HG03039 (cell line): ENCODE measurements at regions not wholly inside any gene's neighbourhood (a gene's known extent, or its start where the extent isn't known, plus 50 kb on each side); places are given as distances from the start of the nearest gene placed in this dataset.

Experiments
- ATAC-seq: cut with Tn5 transposase; IDR thresholded peaks from one replicate; pipeline ENCODE4 v1.9.1; 2021; ENCODE audit warnings: mild to moderate bottlenecking, moderate library complexity; ENCODE audit not compliant: unreplicated experiment

GRCh38 chr4:111537871-111538270, 607.4 kb upstream of the FAM241A start:
- no peak for ATAC-seq

- ATAC-seq = no peak
These were observed 604.6 kb upstream of the FAM241A start for GRCh38 chr4:111540671-111541070.

GRCh38 chr4:111542056-111542455, 603.2 kb upstream of the FAM241A start:
- no peak for ATAC-seq

GRCh38 chr4:111546881-111547280, 598.4 kb upstream of the FAM241A start:
- ATAC-seq = no peak

DNA sequence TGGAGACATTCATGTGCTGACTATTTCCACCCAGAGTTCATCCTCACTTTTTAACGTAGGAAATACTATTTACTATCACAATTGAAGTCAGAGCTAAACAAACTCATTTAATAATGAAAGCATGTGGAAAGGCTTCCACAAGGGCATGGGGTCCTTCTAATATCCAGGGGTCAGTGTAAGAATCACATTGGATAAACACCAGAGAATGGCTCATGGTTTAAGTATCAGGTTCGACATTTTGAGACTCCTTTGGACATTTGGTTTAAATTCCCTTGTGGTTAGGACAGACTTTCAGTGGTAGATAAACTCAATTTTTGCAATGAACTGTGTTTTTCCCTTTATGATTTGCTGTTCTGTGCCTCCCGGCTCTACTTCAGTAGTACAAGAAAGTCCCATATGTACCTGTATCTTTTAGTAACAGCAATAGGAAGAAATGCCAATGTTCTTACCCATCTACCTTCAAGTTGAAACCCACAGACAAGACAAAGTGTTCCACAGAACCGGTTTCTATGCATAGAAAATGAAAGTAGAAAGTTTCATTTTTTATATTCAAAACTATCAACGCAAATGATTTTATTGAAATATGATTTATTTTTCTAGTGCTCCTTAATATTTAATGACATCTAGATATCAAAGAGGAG, 589.0 kb upstream of the FAM241A start:
- ATAC-seq = no peak

GRCh38 chr4:111556851-111557250, 588.4 kb upstream of the FAM241A start:
- no peak for ATAC-seq

- no peak for ATAC-seq
These were observed 582.4 kb upstream of the FAM241A start for GRCh38 chr4:111562826-111563225.

- ATAC-seq = no peak
These were observed 572.8 kb upstream of the FAM241A start for GRCh38 chr4:111572470-111572869.

DNA sequence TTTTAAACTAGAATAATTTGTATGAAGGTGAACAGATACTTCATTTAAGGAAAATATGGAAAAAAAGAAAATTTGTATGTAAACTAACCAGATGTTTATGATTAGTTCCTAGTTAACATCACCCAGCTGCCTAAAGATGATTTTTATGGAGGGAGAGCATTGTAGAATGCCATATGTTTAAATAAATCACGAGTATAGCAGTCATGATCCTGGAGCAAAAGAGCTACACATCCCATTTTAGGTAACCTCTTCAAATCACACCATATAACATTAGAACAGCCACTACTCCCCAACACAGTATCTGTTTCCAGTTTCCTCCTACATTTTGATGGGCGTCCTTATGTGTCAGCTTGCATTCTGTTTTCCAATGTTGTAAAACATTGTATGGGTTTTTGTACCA, 571.9 kb upstream of the FAM241A start:
- ATAC-seq = no peak

- ATAC-seq = no peak
These were observed 565.5 kb upstream of the FAM241A start for GRCh38 chr4:111579767-111580166.

DNA sequence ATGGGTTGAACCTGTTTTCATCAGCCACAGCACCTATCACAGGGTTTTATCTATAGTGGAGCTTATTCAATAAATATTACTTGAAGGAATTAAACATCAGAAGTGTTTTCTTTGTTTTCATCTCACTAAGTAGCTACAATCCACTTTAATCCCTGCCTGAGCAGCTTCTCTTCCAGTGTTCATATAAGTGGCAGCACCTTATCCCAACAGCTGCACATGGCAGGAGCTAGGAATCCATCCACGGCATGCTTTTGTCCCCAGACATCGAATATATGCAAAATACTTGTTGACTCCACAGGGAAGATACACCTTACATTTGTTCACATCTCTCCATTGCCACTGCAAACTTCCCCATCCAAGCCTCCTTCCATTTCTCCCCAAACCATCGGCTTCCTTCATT, 549.8 kb upstream of the FAM241A start:
- ATAC-seq = no peak

DNA sequence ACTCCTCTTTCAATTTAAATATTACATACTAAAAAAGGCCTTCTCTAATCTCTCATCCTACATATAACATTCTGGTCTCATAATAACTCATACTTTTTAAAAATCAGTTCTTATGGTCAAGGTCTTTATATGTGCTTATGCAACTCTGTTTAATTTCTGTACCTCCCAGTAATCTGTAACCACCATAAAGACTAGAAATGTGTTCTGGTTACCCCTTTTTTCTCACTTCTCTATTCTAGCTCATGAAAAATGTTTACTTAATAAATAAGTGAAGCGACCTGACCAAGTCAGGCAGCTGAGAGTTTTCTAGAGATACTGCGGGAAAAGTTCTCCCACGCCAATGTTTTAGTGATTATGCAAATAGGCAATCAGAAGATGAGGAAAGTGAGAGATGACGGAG, 548.8 kb upstream of the FAM241A start:
- ATAC-seq = no peak

DNA sequence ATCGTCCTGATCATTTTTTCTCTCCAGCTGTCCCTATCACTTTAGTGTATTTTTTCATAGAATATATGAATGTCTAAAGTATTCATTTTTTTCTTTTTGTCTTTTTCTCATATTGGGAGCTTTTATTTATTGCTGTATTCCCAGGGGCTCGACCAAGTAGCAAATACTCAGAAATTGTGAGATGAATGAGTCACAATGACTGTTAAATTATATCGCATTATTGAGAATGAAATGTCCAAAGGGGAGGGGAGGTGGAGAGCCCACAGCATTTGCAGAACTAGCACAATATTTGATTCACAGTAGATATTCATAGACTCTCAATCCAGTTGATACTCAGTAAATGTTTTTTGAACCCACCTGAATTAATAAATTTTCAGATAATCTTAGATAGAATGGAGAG, 543.6 kb upstream of the FAM241A start:
- no peak for ATAC-seq

DNA sequence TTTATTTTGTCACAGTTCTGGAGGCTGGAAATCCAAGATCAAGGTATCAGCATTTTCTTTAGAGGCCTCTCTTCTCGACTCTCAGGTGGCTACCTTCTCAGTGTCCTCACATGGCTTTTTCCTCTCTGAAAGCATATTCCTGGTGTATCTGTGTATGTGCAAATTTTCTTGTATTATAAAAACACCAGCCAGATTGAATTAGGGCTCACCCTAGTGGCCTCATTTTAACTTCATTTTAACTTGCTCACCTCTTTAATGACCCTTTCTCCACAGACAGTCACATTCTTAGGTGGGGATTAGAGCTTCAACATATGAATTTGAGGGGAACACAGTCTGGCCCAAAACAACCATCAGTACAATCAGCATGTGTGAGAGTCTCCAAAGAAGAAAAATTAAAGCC, 542.4 kb upstream of the FAM241A start:
- ATAC-seq = no peak

GRCh38 chr4:111605111-111605510, 540.1 kb upstream of the FAM241A start:
- no peak for ATAC-seq

- no peak for ATAC-seq
These were observed 534.6 kb upstream of the FAM241A start for GRCh38 chr4:111610681-111611080.

- ATAC-seq = no peak
These were observed 526.3 kb upstream of the FAM241A start for GRCh38 chr4:111618908-111619307.

- ATAC-seq = no peak
These were observed 516.8 kb upstream of the FAM241A start for GRCh38 chr4:111628437-111628836.

DNA sequence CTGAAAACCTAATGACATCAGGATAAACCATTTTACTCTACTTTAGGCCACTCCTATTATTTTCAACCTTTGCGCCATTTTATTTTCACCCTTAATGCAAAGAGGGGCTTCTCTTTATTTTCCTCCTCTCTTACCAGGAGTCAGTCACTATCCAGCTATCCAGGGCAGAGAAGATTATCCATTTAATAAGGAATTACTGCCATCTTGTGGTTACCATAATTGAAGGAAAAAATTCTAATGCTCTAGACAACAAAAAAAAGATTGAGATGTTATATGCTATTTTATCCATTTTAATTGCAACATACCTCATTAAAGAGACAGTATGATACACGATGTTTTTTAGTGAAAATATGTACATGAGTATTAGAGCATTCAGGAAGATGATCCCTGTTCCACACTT, 514.5 kb upstream of the FAM241A start:
- ATAC-seq = no peak

DNA sequence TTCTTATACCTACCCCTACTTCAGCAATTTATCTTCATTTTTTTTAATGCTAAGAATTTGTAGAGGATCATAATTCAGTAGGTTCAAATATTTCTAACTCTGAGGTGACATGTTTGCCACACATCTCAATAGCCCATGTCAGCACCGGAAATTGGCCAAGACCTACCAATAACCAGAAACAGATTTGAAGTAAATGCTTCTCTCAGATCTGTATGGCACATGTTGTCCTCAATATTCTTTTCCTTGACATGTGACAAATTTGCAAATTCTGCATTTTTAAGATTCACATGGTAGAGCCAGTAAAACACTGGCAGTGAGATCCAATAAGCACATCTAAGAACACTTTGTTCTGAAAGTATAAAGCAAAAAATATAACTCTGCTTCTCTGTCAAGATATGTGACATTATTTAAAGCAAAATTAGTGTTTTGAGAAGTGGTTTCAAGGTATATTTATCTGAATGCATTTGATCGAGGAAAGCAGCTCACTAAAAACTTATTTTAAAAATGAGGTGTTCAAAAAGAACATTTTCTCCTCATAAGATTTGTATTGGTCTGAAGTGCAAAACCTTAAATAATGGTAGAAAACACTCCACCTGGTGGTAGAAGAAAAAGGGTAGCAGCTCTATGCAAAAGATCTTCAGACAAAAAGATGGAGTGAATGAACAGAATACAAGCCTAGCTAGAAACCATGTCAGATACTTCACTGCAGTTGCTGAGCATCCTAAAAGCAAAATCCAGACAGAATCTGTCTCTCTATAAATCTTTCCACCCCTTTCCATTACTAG, 513.8 kb upstream of the FAM241A start:
- no peak for ATAC-seq

DNA sequence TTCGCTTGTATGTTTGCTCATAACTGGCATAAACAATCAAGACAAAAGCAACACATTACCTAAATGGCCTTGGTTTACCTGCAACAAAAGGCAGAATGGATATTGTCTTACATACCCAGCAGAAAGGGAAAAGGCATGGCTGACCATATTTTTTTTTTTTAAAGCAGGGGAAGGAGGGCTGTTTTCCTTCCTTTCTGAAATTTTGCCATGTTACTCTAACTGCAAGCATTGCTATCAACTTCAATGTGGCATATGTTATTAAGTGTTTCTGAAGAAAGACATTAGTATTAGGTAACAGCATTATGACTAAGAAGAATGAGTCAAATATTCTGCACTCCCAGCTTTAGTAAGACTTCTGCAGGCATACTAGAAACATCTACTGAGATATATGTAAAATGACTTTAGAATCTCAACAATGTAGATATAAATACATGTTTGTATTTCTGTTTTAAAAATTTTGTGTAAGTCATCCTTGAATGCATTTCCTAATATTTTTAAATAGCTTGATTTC, 512.6 kb upstream of the FAM241A start:
- no peak for ATAC-seq

GRCh38 chr4:111633663-111634266, 511.5 kb upstream of the FAM241A start:
- ATAC-seq = no peak
